HepG2 (cell line): ENCODE measurements at regions not wholly inside any gene's neighbourhood (a gene's known extent, or its start where the extent isn't known, plus 50 kb on each side); places are given as distances from the start of the nearest gene placed in this dataset.

Experiments
- DNMT3B ChIP-seq: conservative IDR thresholded peaks from 2 replicates; pipeline ENCODE4 v1.6.1; 2016; ENCODE audit warnings: missing biosample characterization, control low read depth
- GMEB1 ChIP-seq: sonication (generic); formaldehyde crosslinking; IDR thresholded peaks from 2 replicates; pipeline ENCODE4 v1.5.1; 2020; ENCODE audit warnings: missing genetic modification reagents, mild to moderate bottlenecking, borderline replicate concordance
- KAT2B ChIP-seq: fragments of 150-350 bp; IDR thresholded peaks from 2 replicates; pipeline ENCODE4 v1.6.1; 2014; ENCODE audit warnings: low read depth, low read length, borderline replicate concordance
- MTF2 ChIP-seq: sonication (generic); formaldehyde crosslinking; IDR thresholded peaks from 2 replicates; pipeline ENCODE4 v1.5.0; 2020; ENCODE audit warnings: missing genetic modification reagents, borderline replicate concordance
- POLR2AphosphoS2 ChIP-seq: IDR thresholded peaks from 2 replicates; pipeline ENCODE4 v1.6.1; 2011; ENCODE audit warnings: low read depth, low read length, improper control_type of control experiment
- RBM22 ChIP-seq: fragments of 200-400 bp; formaldehyde crosslinking; optimal IDR thresholded peaks from 2 replicates; pipeline ENCODE3; 2017; ENCODE audit warnings: mild to moderate bottlenecking, low read length, moderate library complexity
- SRSF9 ChIP-seq: fragments of 200-400 bp; formaldehyde crosslinking; IDR thresholded peaks from 2 replicates; pipeline ENCODE4 v1.6.1; 2018; ENCODE audit warnings: borderline replicate concordance, mild to moderate bottlenecking, low read depth, low read length; ENCODE audit not compliant: insufficient read depth, poor library complexity, severe bottlenecking
- TEAD3 ChIP-seq: optimal IDR thresholded peaks from 2 replicates; pipeline ENCODE3; 2016; ENCODE audit warnings: borderline replicate concordance
- YEATS4 ChIP-seq: sonication (generic); formaldehyde crosslinking; IDR thresholded peaks from 2 replicates; pipeline ENCODE4 v1.4.0; 2020; ENCODE audit warnings: missing genetic modification reagents, borderline replicate concordance
- ZNF431 ChIP-seq: sonication (generic); formaldehyde crosslinking; IDR thresholded peaks from 2 replicates; pipeline ENCODE4 v1.9.0; 2022; ENCODE audit warnings: missing genetic modification reagents, low read depth, mild to moderate bottlenecking, borderline replicate concordance
- ZNF646 ChIP-seq: sonication (generic); formaldehyde crosslinking; IDR thresholded peaks from 2 replicates; pipeline ENCODE4 v1.9.0; 2021; ENCODE audit warnings: mild to moderate bottlenecking, missing genetic modification reagents
- ZNF687 ChIP-seq: sonication (generic); formaldehyde crosslinking; IDR thresholded peaks from 2 replicates; pipeline ENCODE4 v1.5.1; 2020; ENCODE audit warnings: mild to moderate bottlenecking, missing genetic modification reagents, moderate library complexity
- TF ChIP-seq, protein P1 (sequence below): sonication (generic); formaldehyde crosslinking; IDR thresholded peaks from 2 replicates; pipeline ENCODE4 v1.5.0; 2020; ENCODE audit warnings: mild to moderate bottlenecking, missing genetic modification reagents, borderline replicate concordance

DNA sequence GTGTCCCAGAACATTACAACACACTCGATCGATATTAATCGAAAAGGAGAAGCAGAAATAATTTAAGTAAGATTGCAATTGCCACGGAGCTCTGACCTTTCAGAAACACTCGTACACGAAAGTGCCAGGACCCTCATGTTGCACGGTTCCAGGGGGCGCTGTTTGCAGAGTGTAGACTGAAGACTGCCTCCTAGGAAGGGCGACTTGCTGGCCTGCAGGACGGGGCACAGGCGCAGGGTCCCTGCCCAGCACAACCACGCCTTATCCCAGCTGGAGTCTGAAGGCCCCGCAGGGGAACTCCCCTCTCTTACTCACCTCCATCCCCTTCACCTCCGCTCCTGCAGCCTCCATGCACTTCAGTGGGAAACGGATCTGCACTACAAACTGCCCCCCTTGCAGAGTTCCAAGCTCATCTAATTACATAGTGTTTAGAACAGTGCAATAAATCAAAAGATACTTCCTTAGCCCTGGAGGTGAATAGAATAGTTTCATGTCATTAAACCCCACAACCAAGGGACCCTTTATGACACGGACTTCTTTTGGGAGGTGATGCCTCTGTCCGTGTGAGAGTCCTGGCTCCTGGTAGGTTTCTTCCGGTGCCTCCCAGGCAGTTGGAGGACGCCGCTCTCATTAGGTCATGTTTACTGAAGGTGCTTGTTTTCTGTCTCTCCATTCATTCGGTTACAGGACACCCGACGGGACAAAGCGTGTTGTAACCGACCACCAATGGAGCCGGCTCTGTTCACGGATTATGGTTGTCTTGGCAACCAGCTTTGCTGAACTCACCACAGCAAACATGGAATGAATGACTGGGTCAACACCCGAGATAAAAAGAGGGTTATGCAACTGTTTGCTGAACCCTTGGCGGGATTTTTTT, 262.2 kb downstream of the BAMBI start (continued):
- TF ChIP-seq DNMT3B: peak; percentile 47; the same call in 1 of the 2 replicates
- TF ChIP-seq, protein P1, sequence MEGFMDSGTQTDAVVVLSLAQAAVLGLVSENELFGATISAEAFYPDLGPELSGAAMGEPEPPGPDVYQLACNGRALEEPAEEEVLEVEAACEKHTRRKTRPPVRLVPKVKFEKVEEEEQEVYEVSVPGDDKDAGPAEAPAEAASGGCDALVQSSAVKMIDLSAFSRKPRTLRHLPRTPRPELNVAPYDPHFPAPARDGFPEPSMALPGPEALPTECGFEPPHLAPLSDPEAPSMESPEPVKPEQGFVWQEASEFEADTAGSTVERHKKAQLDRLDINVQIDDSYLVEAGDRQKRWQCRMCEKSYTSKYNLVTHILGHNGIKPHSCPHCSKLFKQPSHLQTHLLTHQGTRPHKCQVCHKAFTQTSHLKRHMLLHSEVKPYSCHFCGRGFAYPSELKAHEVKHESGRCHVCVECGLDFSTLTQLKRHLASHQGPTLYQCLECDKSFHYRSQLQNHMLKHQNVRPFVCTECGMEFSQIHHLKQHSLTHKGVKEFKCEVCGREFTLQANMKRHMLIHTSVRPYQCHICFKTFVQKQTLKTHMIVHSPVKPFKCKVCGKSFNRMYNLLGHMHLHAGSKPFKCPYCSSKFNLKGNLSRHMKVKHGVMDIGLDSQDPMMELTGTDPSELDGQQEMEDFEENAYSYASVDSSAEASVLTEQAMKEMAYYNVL (CRISPR knock-in tag): peak; percentile 93
- peak; percentile 37; the same call in 1 of the 2 replicates for TF ChIP-seq GMEB1 (CRISPR knock-in tag)
- TF ChIP-seq MTF2 (CRISPR knock-in tag): no peak
- TF ChIP-seq SRSF9: no peak
- no peak for TF ChIP-seq POLR2AphosphoS2
- TF ChIP-seq RBM22: peak; percentile 74
- TF ChIP-seq ZNF687 (CRISPR knock-in tag): peak; percentile 87
- TF ChIP-seq YEATS4: 0 out of 2 replicates have a peak, but pooled peaks have one; percentile 16
- TF ChIP-seq ZNF431 (CRISPR knock-in tag): peak; percentile 85
- TF ChIP-seq ZNF646 (CRISPR knock-in tag): no peak
- peak; percentile 89 for TF ChIP-seq TEAD3 (CRISPR knock-in tag)
- TF ChIP-seq KAT2B: peak; percentile 30; the same call in 1 of the 2 replicates
